HG02763 (cell line): ENCODE measurements at regions not wholly inside any gene's neighbourhood (a gene's known extent, or its start where the extent isn't known, plus 50 kb on each side); places are given as distances from the start of the nearest gene placed in this dataset.
"Not testable (repeated sequence)": the region's sequence is repeated elsewhere in the genome, so short reads cannot be mapped to it uniquely, and the experiment has no call there.

Experiments
- ATAC-seq: cut with Tn5 transposase; IDR thresholded peaks from one replicate; pipeline ENCODE4 v1.9.1; 2021; ENCODE audit warnings: mild to moderate bottlenecking, moderate library complexity; ENCODE audit not compliant: unreplicated experiment

- ATAC-seq, result no peak
Observed at GRCh38 chr13:110010404-110011138, 224.2 kb upstream of the IRS2 start.

- ATAC-seq, result no peak
Observed at GRCh38 chr13:110008816-110009215, 222.4 kb upstream of the IRS2 start.

- no peak for ATAC-seq
Observed at GRCh38 chr13:110006304-110006703, 219.9 kb upstream of the IRS2 start.

GRCh38 chr13:110005563-110005962 lies 219.2 kb upstream of the IRS2 start:
- ATAC-seq, result no peak

GRCh38 chr13:110004814-110005213 lies 218.4 kb upstream of the IRS2 start:
- no peak for ATAC-seq

GRCh38 chr13:110001670-110002275 lies 215.4 kb upstream of the IRS2 start:
- no peak for ATAC-seq

- no peak for ATAC-seq
Observed at GRCh38 chr13:110000534-110001345, 214.4 kb upstream of the IRS2 start.

- ATAC-seq, result no peak
Observed at GRCh38 chr13:109999659-110000533, 213.5 kb upstream of the IRS2 start.

GRCh38 chr13:109998684-109999533 lies 212.5 kb upstream of the IRS2 start:
- no peak for ATAC-seq

- ATAC-seq, result no peak
Observed at GRCh38 chr13:109998037-109998436, 211.7 kb upstream of the IRS2 start.

GRCh38 chr13:109997056-109997595 lies 210.7 kb upstream of the IRS2 start:
- ATAC-seq, result not testable (repeated sequence)

- no peak for ATAC-seq
Observed at GRCh38 chr13:109996404-109996960, 210.1 kb upstream of the IRS2 start.

GRCh38 chr13:109995578-109995977 lies 209.2 kb upstream of the IRS2 start:
- no peak for ATAC-seq

- ATAC-seq, result no peak
Observed at GRCh38 chr13:109990296-109990695, 203.9 kb upstream of the IRS2 start.

GRCh38 chr13:109989686-109990085 lies 203.3 kb upstream of the IRS2 start:
- no peak for ATAC-seq

GRCh38 chr13:109989155-109989554 lies 202.8 kb upstream of the IRS2 start:
- no peak for ATAC-seq

GRCh38 chr13:109986851-109987250 lies 200.5 kb upstream of the IRS2 start:
- no peak for ATAC-seq

GRCh38 chr13:109985871-109986450 lies 199.6 kb upstream of the IRS2 start:
- no peak for ATAC-seq

GRCh38 chr13:109983447-109983846 lies 197.1 kb upstream of the IRS2 start:
- ATAC-seq, result no peak
